Right lobe of liver (tissue), 6 donors: ENCODE measurements at regions not wholly inside any gene's neighbourhood (a gene's known extent, or its start where the extent isn't known, plus 50 kb on each side); places are given as distances from the start of the nearest gene placed in this dataset.

ENCODE experiments used
- ATAC-seq, 4 donors: fragments of 200-7000 bp; cut with Tn5 transposase; one replicate each; pipeline ENCODE4 v1.9.1; 2020; ENCODE audit warnings: mild to moderate bottlenecking in 4 of 4, moderate library complexity in 4 of 4
- DNase-seq, 3 donors: peaks; one replicate each; pipeline ENCODE4 v3.0.0-alpha.2; 2020
- H3K27ac ChIP-seq, 3 donors: fragments of 200-600 bp; one replicate each; pipeline ENCODE4 v1.8.0; 2022
- H3K27me3 ChIP-seq, 2 donors: fragments of 200-600 bp; one replicate each; pipeline ENCODE4 v1.8.0; 2022
- H3K36me3 ChIP-seq, 4 donors: fragments of 200-600 bp; sonication (generic) in 1 of 4; one replicate each; pipeline versions ENCODE4 v1.5.1 to v1.8.0; 2017 to 2022; ENCODE audit warnings: control low read depth in 1 of 4
- H3K4me1 ChIP-seq, 4 donors: fragments of 200-600 bp; sonication (generic) in 1 of 4; one replicate each; pipeline versions ENCODE4 v1.5.1 to v1.8.0; 2017 to 2022; ENCODE audit warnings: control low read depth in 1 of 4
- H3K4me3 ChIP-seq, 3 donors: fragments of 200-600 bp; one replicate each; pipeline ENCODE4 v1.8.0; 2022
- H3K9me3 ChIP-seq, 4 donors: fragments of 200-600 bp; sonication (generic) in 1 of 4; one replicate each; pipeline versions ENCODE4 v1.5.1 to v1.8.0; 2017 to 2022; ENCODE audit warnings: control low read depth in 1 of 4
- POLR2A ChIP-seq: fragments of 450-650 bp; IDR thresholded peaks from one replicate; pipeline ENCODE4 v1.6.1; 2017; ENCODE audit warnings: antibody characterized with exemption, mild to moderate bottlenecking
- WGBS: methylation state at CpG from one replicate; pipeline ENCODE4 v1.1.6; 2018; ENCODE audit warnings: low coverage, low lambda C conversion rate; ENCODE audit not compliant: insufficient coverage; ENCODE audit errors: missing lambda C conversion rate; 5-methylcytosine and 5-hydroxymethylcytosine counted together
- intact Hi-C, 2 donors: fragments of 100-400 bp; cut with DNase I; formaldehyde crosslinking; loops; one replicate each; pipeline versions ENCODE4 v1.11.2 to v1.14.1; 2022
- TF ChIP-seq, protein P1 (sequence below), 4 donors: fragments of 200-600 bp in 3 of 4; fragments of 450-650 bp in 1 of 4; IDR thresholded peaks; one replicate each; pipeline versions ENCODE4 v1.5.1 to v1.8.0; 2016 to 2022; ENCODE audit warnings: antibody characterized with exemption in 4 of 4, mild to moderate bottlenecking in 2 of 4
- donor health status: DM: no; HTN: yes; CAD: no.
- donor health status: DM: no; HTN: no; CAD: no.
- donor health status: DM: no; HTN: no; CAD: no.
- donor health status: DM: no; HTN: yes; CAD: no.
- donor health status: DM: no; HTN: yes; CAD: no.

GRCh38 chr13:75936791-75937190, 300.7 kb downstream of the LMO7 start:
- no peak overlapping the region for H3K4me3 ChIP-seq
- WGBS: 75% methylated on average over 1 of the region's 1 CpG
- no peaks in the 10 kb centered on the region for H3K9me3 ChIP-seq
- no peak overlapping the region for H3K27ac ChIP-seq
- intact Hi-C loops: no loop called here
- TF ChIP-seq POLR2A: no peak
- TF ChIP-seq, protein P1, sequence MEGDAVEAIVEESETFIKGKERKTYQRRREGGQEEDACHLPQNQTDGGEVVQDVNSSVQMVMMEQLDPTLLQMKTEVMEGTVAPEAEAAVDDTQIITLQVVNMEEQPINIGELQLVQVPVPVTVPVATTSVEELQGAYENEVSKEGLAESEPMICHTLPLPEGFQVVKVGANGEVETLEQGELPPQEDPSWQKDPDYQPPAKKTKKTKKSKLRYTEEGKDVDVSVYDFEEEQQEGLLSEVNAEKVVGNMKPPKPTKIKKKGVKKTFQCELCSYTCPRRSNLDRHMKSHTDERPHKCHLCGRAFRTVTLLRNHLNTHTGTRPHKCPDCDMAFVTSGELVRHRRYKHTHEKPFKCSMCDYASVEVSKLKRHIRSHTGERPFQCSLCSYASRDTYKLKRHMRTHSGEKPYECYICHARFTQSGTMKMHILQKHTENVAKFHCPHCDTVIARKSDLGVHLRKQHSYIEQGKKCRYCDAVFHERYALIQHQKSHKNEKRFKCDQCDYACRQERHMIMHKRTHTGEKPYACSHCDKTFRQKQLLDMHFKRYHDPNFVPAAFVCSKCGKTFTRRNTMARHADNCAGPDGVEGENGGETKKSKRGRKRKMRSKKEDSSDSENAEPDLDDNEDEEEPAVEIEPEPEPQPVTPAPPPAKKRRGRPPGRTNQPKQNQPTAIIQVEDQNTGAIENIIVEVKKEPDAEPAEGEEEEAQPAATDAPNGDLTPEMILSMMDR (IDR thresholded peaks at IDR 0.05): no peak
- no peaks in the 10 kb centered on the region for H3K4me1 ChIP-seq
- DNase-seq (no peak), ATAC-seq (no peak)
- no peaks in the 10 kb centered on the region for H3K27me3 ChIP-seq
- no peaks in the 10 kb centered on the region for H3K36me3 ChIP-seq

DNA sequence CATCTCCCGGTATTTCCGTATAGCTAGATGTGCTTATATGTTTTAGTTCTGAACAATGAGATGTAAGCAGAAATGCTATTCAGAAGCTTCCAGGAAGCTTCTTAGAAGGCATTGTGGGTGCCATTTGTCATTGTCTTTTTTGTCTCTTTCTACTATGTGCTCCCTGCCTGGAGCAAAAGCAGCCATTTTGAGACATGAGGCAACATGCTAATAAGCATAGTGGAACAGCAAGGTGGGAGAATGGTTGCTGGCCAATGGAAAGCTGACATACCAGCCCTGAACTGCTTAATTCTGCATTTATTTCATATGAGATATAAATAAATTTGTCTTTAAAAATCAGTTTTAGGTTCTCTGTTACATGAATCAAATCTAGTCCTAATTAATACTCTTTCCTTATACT, 299.7 kb downstream of the LMO7 start:
- Histone ChIP-seq H3K27me3 (no peaks in the 10 kb centered on the region), H3K4me1 (no peaks in the 10 kb centered on the region), H3K27ac (no peak overlapping the region), H3K4me3 (no peak overlapping the region), H3K36me3 (no peaks in the 10 kb centered on the region), H3K9me3 (no peaks in the 10 kb centered on the region)
- TF ChIP-seq, protein P1 (IDR thresholded peaks at IDR 0.05): no peak
- TF ChIP-seq POLR2A: no peak
- WGBS: 83% methylated on average over 2 of the region's 2 CpGs
- intact Hi-C loops: no loop called here
- no peak for DNase-seq
- no peak for ATAC-seq

DNA sequence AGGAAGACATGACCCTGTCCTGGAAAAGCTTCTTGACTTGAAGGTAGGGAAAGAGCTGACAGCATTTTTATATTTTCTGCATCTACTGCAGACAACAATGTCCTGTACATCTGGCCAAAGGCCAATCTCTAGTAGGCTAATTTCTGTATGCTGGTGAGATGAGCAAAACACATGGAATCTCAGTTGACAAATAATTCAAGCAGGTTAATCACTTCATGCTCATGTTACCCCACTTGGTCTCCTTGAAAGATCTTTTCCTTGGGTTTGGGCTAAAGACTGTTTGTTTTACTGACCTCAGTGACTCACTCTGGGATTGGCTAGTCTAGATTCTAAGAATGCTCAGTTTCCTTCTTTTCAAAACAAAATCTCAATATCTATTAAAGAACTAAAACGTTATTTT, 298.8 kb downstream of the LMO7 start:
- intact Hi-C loops: no loop called here
- ATAC-seq (no peak), DNase-seq (no peak)
- Histone ChIP-seq H3K4me1 (no peaks in the 10 kb centered on the region), H3K27ac (no peak overlapping the region), H3K9me3 (no peaks in the 10 kb centered on the region), H3K4me3 (no peak overlapping the region), H3K36me3 (no peaks in the 10 kb centered on the region), H3K27me3 (no peaks in the 10 kb centered on the region)
- TF ChIP-seq, protein P1 (IDR thresholded peaks at IDR 0.05): no peak
- no peak for TF ChIP-seq POLR2A
- WGBS: 21% methylated on average over 1 of the region's 1 CpG

DNA sequence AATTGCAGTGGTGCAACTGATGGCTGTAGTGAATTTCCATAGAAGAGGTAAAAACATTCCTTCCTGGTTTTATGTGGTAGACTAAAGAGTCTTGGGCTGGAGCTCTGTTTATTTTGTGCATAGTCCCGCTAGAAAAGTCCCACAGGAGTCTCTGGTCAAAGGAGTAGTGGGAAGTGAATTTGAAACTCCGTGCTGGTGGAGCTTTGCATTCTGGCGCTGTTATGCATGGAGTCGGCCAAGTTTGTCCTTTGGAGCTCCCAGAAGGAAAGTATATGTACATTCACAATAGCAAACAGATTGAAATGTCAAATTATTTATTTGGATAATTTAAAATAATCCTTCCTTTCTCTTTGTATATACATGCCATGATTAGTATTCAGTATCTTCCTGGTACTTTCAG, 296.5 kb downstream of the LMO7 start:
- no peak for DNase-seq
- H3K27ac ChIP-seq: no peak overlapping the region
- H3K4me1 ChIP-seq: no peaks in the 10 kb centered on the region
- WGBS: 53% methylated on average over 4 of the region's 4 CpGs
- H3K4me3 ChIP-seq: no peak overlapping the region
- no peaks in the 10 kb centered on the region for H3K9me3 ChIP-seq
- no peak for ATAC-seq
- intact Hi-C loops: no loop called here
- TF ChIP-seq, protein P1 (IDR thresholded peaks at IDR 0.05): no peak
- TF ChIP-seq POLR2A: no peak
- H3K27me3 ChIP-seq: no peaks in the 10 kb centered on the region
- no peaks in the 10 kb centered on the region for H3K36me3 ChIP-seq

DNA sequence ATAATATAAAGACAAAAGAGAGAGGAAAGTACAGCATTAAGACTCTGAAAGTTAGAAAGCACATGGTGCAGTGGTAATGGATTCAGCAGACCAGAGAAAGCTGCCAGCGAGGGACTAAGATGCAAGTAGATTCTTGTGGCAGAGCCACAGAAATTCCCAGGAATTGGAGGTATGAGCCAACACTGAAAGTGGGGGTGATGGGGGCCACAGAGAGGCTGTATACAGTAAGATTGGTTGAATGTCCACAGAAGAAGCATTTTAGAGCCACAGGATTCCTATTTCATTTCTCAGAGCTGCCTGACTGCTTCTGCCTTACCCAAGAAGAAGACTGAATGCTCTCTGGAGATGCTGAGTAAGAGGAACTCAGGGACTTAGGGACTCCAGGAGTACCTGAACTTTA, 295.0 kb downstream of the LMO7 start:
- no peaks in the 10 kb centered on the region for H3K36me3 ChIP-seq
- H3K27me3 ChIP-seq: no peaks in the 10 kb centered on the region
- H3K4me3 ChIP-seq: no peak overlapping the region
- 73% methylated on average over 1 of the region's 1 CpG for WGBS
- intact Hi-C loops: no loop called here
- H3K4me1 ChIP-seq: no peaks in the 10 kb centered on the region
- H3K9me3 ChIP-seq: no peaks in the 10 kb centered on the region
- DNase-seq (no peak), ATAC-seq (no peak)
- TF ChIP-seq POLR2A: no peak
- TF ChIP-seq, protein P1 (IDR thresholded peaks at IDR 0.05): no peak
- H3K27ac ChIP-seq: no peak overlapping the region
